ENCODE measurements at regions not wholly inside any gene's neighbourhood (a gene's known extent, or its start where the extent isn't known, plus 50 kb on each side); places are given as distances from the start of the nearest gene placed in this dataset.

DNA sequence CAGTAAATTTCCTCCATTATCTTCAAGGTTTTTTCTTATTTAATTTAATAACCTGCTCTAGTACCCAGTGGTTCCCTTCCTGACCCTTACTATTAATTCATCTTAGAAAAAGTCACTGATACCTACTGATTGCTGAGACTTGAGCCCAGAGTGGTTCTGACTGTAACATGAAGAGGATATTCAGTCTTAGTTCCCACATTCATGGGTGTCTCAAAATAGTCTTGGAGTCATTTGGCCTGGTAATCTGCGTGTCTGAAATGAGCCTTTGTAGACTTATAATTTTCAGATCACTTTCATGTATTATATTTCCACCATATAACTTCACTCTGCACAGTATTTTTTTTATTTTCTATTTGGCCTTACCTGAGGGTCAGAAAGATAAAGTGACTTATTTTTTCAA, 732.0 kb upstream of the KIF2B start:
- no peak overlapping the region for H2AFZ ChIP-seq (ENCODE audit: low read length)
- no peaks in the 10 kb centered on the region for H3K27me3 ChIP-seq (ENCODE audit: control insufficient read depth in 3 of 3, insufficient read depth in 3 of 3, low read depth in 1 of 3, low read length in 3 of 3)
- no peak overlapping the region for H3K4me3 ChIP-seq (ENCODE audit: low read length in 2 of 2)
- H2BK15ac ChIP-seq (ENCODE audit: low read length) = no peak overlapping the region
- H3K18ac ChIP-seq (ENCODE audit: low read length) = no peak overlapping the region
- H4K8ac ChIP-seq (ENCODE audit: low read depth, low read length) = no peak overlapping the region
- no peaks in the 10 kb centered on the region for H3K79me1 ChIP-seq (ENCODE audit: low read depth, low read length)
- no peak overlapping the region for H3K4ac ChIP-seq (ENCODE audit: low read length)
- H2BK120ac ChIP-seq (ENCODE audit: low read depth, low read length) = no peak overlapping the region
- no peak overlapping the region for H3K23ac ChIP-seq (ENCODE audit: low read depth, low read length, poor library complexity)
- no peak overlapping the region for H3K4me2 ChIP-seq (ENCODE audit: insufficient read depth, low read length, poor library complexity, severe bottlenecking)
- no peaks in the 10 kb centered on the region for H3K36me3 ChIP-seq (replicated peaks in 1 of 2; ENCODE audit: control insufficient read depth in 2 of 2, insufficient read depth in 2 of 2, low read length in 2 of 2)
- H3K4me1 ChIP-seq (ENCODE audit: control insufficient read depth in 2 of 2, insufficient read depth in 1 of 2, low read depth in 1 of 2, low read length in 2 of 2) = no peaks in the 10 kb centered on the region
- H3K9me3 ChIP-seq (replicated peaks in 1 of 2; ENCODE audit: control insufficient read depth in 2 of 2, insufficient read depth in 1 of 2, low read depth in 1 of 2, low read length in 2 of 2) = no peaks in the 10 kb centered on the region
- H3K14ac ChIP-seq (ENCODE audit: low read length) = no peak overlapping the region
- H2BK12ac ChIP-seq (ENCODE audit: low read length) = no peak overlapping the region
- H3K9ac ChIP-seq (ENCODE audit: low read depth, low read length, poor library complexity) = no peak overlapping the region
- no peak overlapping the region for H3K27ac ChIP-seq (replicated peaks; ENCODE audit: low read length)
- no peak overlapping the region for H2BK5ac ChIP-seq (ENCODE audit: low read length)
- no peak overlapping the region for H2AK5ac ChIP-seq (ENCODE audit: low read depth, low read length)
- no peak overlapping the region for H4K91ac ChIP-seq (ENCODE audit: low read depth, low read length, poor library complexity)
- WGBS, 2 donors (ENCODE audit: extremely low coverage in 2 of 2, insufficient read length in 2 of 2, insufficient replicate concordance in 1 of 2) = no CpG with 5 or more reads among the region's 1 CpG
- DNase-seq (ENCODE audit: low spot score) = no peak

DNA sequence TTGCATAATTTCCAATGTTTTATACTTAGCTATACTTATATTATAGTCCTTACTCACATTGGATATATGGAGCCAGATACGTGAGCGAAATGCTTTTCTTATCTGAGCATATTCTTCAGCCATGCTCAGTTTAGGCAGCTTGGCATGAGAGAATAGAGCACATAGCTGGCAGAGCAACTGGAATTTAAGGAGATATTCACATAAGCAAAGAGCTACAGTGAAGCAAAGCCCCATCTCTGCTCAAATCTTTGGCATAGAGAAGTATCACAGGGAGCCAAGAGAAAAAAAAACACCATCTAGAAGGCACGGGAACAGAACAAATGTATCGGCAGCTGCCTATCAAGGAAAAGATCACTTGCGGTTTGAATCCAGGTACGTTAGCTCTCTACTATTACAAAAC, 734.2 kb upstream of the KIF2B start:
- no peak for DNase-seq (ENCODE audit: low spot score)
- H2AFZ ChIP-seq (ENCODE audit: low read length) = no peak overlapping the region
- no peak overlapping the region for H4K91ac ChIP-seq (ENCODE audit: low read depth, low read length, poor library complexity)
- H3K27me3 ChIP-seq (ENCODE audit: control insufficient read depth in 3 of 3, insufficient read depth in 3 of 3, low read depth in 1 of 3, low read length in 3 of 3) = no peaks in the 10 kb centered on the region
- H2AK5ac ChIP-seq (ENCODE audit: low read depth, low read length) = no peak overlapping the region
- no peaks in the 10 kb centered on the region for H3K36me3 ChIP-seq (replicated peaks in 1 of 2; ENCODE audit: control insufficient read depth in 2 of 2, insufficient read depth in 2 of 2, low read length in 2 of 2)
- H3K18ac ChIP-seq (ENCODE audit: low read length) = no peak overlapping the region
- no peaks in the 10 kb centered on the region for H3K9me3 ChIP-seq (replicated peaks in 1 of 2; ENCODE audit: control insufficient read depth in 2 of 2, insufficient read depth in 1 of 2, low read depth in 1 of 2, low read length in 2 of 2)
- H4K8ac ChIP-seq (ENCODE audit: low read depth, low read length) = no peak overlapping the region
- no CpG with 5 or more reads among the region's 6 CpGs for WGBS, 2 donors (ENCODE audit: extremely low coverage in 2 of 2, insufficient read length in 2 of 2, insufficient replicate concordance in 1 of 2)
- H3K27ac ChIP-seq (replicated peaks; ENCODE audit: low read length) = no peak overlapping the region
- H3K4ac ChIP-seq (ENCODE audit: low read length) = no peak overlapping the region
- no peak overlapping the region for H2BK5ac ChIP-seq (ENCODE audit: low read length)
- H3K14ac ChIP-seq (ENCODE audit: low read length) = no peak overlapping the region
- H2BK12ac ChIP-seq (ENCODE audit: low read length) = no peak overlapping the region
- H2BK120ac ChIP-seq (ENCODE audit: low read depth, low read length) = no peak overlapping the region
- no peak overlapping the region for H3K4me3 ChIP-seq (ENCODE audit: low read length in 2 of 2)
- no peak overlapping the region for H3K23ac ChIP-seq (ENCODE audit: low read depth, low read length, poor library complexity)
- H3K4me1 ChIP-seq (ENCODE audit: control insufficient read depth in 2 of 2, insufficient read depth in 1 of 2, low read depth in 1 of 2, low read length in 2 of 2) = no peaks in the 10 kb centered on the region
- no peak overlapping the region for H2BK15ac ChIP-seq (ENCODE audit: low read length)
- no peak overlapping the region for H3K4me2 ChIP-seq (ENCODE audit: insufficient read depth, low read length, poor library complexity, severe bottlenecking)
- no peak overlapping the region for H3K9ac ChIP-seq (ENCODE audit: low read depth, low read length, poor library complexity)
- H3K79me1 ChIP-seq (ENCODE audit: low read depth, low read length) = no peaks in the 10 kb centered on the region

DNA sequence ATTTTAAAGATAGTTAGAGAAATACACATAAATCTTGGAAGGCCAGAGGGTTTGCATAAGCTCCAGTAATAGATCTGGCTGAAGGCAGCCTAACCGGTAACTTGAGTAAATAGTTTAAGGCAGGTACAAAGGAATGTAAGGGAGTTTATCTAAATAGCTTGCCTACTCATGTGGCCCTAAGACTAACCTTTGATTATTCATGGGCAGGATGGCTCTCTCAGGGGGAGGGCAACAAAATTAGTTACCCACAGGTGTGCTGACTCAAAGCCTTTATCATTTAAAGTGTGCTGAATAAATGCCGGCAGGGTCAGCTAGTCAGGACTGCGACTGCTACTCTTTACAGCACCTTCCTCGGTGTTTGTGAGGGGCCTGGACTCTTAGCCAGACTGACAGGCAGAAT, 761.3 kb upstream of the KIF2B start:
- H3K4ac ChIP-seq (ENCODE audit: low read length) = no peak overlapping the region
- no peak for DNase-seq (ENCODE audit: low spot score)
- H2BK12ac ChIP-seq (ENCODE audit: low read length) = no peak overlapping the region
- H3K18ac ChIP-seq (ENCODE audit: low read length) = no peak overlapping the region
- H2AFZ ChIP-seq (ENCODE audit: low read length) = no peak overlapping the region
- no peak overlapping the region for H3K9ac ChIP-seq (ENCODE audit: low read depth, low read length, poor library complexity)
- no peak overlapping the region for H2BK5ac ChIP-seq (ENCODE audit: low read length)
- H3K27ac ChIP-seq (replicated peaks; ENCODE audit: low read length) = no peak overlapping the region
- no peak overlapping the region for H3K23ac ChIP-seq (ENCODE audit: low read depth, low read length, poor library complexity)
- H4K8ac ChIP-seq (ENCODE audit: low read depth, low read length) = no peak overlapping the region
- H2BK15ac ChIP-seq (ENCODE audit: low read length) = no peak overlapping the region
- no peak overlapping the region for H2BK120ac ChIP-seq (ENCODE audit: low read depth, low read length)
- H3K4me1 ChIP-seq (ENCODE audit: control insufficient read depth in 2 of 2, insufficient read depth in 1 of 2, low read depth in 1 of 2, low read length in 2 of 2) = no peaks in the 10 kb centered on the region
- no peaks in the 10 kb centered on the region for H3K27me3 ChIP-seq (ENCODE audit: control insufficient read depth in 3 of 3, insufficient read depth in 3 of 3, low read depth in 1 of 3, low read length in 3 of 3)
- no peaks in the 10 kb centered on the region for H3K9me3 ChIP-seq (replicated peaks in 1 of 2; ENCODE audit: control insufficient read depth in 2 of 2, insufficient read depth in 1 of 2, low read depth in 1 of 2, low read length in 2 of 2)
- H2AK5ac ChIP-seq (ENCODE audit: low read depth, low read length) = no peak overlapping the region
- no peak overlapping the region for H3K4me3 ChIP-seq (ENCODE audit: low read length in 2 of 2)
- no peaks in the 10 kb centered on the region for H3K79me1 ChIP-seq (ENCODE audit: low read depth, low read length)
- WGBS, 2 donors (ENCODE audit: extremely low coverage in 2 of 2, insufficient read length in 2 of 2, insufficient replicate concordance in 1 of 2) = no CpG with 5 or more reads among the region's 4 CpGs
- no peak overlapping the region for H3K14ac ChIP-seq (ENCODE audit: low read length)
- no peak overlapping the region for H3K4me2 ChIP-seq (ENCODE audit: insufficient read depth, low read length, poor library complexity, severe bottlenecking)
- H3K36me3 ChIP-seq (replicated peaks in 1 of 2; ENCODE audit: control insufficient read depth in 2 of 2, insufficient read depth in 2 of 2, low read length in 2 of 2) = no peaks in the 10 kb centered on the region
- H4K91ac ChIP-seq (ENCODE audit: low read depth, low read length, poor library complexity) = no peak overlapping the region

DNA sequence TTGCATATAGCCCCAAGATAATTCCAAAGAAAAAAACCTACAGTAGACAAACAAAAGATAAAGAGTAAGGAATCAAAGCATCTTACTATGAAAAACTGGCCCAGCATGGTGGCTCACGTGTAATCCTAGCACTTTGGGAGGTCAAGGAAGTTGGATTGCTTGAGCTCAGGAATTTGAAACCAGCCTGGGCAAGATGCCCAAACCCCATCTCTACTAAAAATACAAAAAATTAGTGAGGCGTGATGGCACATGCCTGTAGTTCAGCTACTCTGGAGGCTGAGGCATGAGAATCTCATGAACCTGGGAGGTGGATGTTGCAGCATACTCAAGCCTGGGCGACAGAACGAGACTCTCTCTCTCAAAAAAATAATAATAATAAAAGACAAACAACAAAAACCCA, 764.7 kb upstream of the KIF2B start:
- H4K91ac ChIP-seq (ENCODE audit: low read depth, low read length, poor library complexity) = no peak overlapping the region
- H2BK5ac ChIP-seq (ENCODE audit: low read length) = no peak overlapping the region
- no peak overlapping the region for H3K23ac ChIP-seq (ENCODE audit: low read depth, low read length, poor library complexity)
- H3K27me3 ChIP-seq (ENCODE audit: control insufficient read depth in 3 of 3, insufficient read depth in 3 of 3, low read depth in 1 of 3, low read length in 3 of 3) = no peaks in the 10 kb centered on the region
- H2AFZ ChIP-seq (ENCODE audit: low read length) = no peak overlapping the region
- H3K14ac ChIP-seq (ENCODE audit: low read length) = no peak overlapping the region
- no peak overlapping the region for H4K8ac ChIP-seq (ENCODE audit: low read depth, low read length)
- WGBS, 2 donors (ENCODE audit: extremely low coverage in 2 of 2, insufficient read length in 2 of 2, insufficient replicate concordance in 1 of 2) = no CpG with 5 or more reads among the region's 4 CpGs
- H3K4me1 ChIP-seq (ENCODE audit: control insufficient read depth in 2 of 2, insufficient read depth in 1 of 2, low read depth in 1 of 2, low read length in 2 of 2) = no peaks in the 10 kb centered on the region
- H3K4ac ChIP-seq (ENCODE audit: low read length) = no peak overlapping the region
- H2BK15ac ChIP-seq (ENCODE audit: low read length) = no peak overlapping the region
- H3K36me3 ChIP-seq (replicated peaks in 1 of 2; ENCODE audit: control insufficient read depth in 2 of 2, insufficient read depth in 2 of 2, low read length in 2 of 2) = no peaks in the 10 kb centered on the region
- no peaks in the 10 kb centered on the region for H3K9me3 ChIP-seq (replicated peaks in 1 of 2; ENCODE audit: control insufficient read depth in 2 of 2, insufficient read depth in 1 of 2, low read depth in 1 of 2, low read length in 2 of 2)
- no peak overlapping the region for H2BK12ac ChIP-seq (ENCODE audit: low read length)
- no peak overlapping the region for H2AK5ac ChIP-seq (ENCODE audit: low read depth, low read length)
- no peak overlapping the region for H3K27ac ChIP-seq (replicated peaks; ENCODE audit: low read length)
- no peak overlapping the region for H3K18ac ChIP-seq (ENCODE audit: low read length)
- no peak overlapping the region for H3K9ac ChIP-seq (ENCODE audit: low read depth, low read length, poor library complexity)
- H3K4me2 ChIP-seq (ENCODE audit: insufficient read depth, low read length, poor library complexity, severe bottlenecking) = no peak overlapping the region
- no peak overlapping the region for H2BK120ac ChIP-seq (ENCODE audit: low read depth, low read length)
- no peak for DNase-seq (ENCODE audit: low spot score)
- no peaks in the 10 kb centered on the region for H3K79me1 ChIP-seq (ENCODE audit: low read depth, low read length)
- H3K4me3 ChIP-seq (ENCODE audit: low read length in 2 of 2) = no peak overlapping the region
